K562 (cell line): ENCODE measurements at regions not wholly inside any gene's neighbourhood (a gene's known extent, or its start where the extent isn't known, plus 50 kb on each side); places are given as distances from the start of the nearest gene placed in this dataset.

ENCODE experiments used
- ATAC-seq: fragments of 200-7000 bp; cut with Tn5 transposase; 3 replicates; pipeline ENCODE4 v1.9.1; 2020; ENCODE audit warnings: moderate library complexity
- BruUV-seq: library from RNA; stranded (reverse); fragments of 400-500 nt; replicated peaks from 2 replicates; lab custom pipeline; 2021; lab: Mats Ljungman, UMichigan
- CTCF ChIA-PET: fragments of 300-600 bp; formaldehyde crosslinking; extraction: SDS; loops from one replicate; lab custom pipeline; 2021; ENCODE audit warnings: low intra/inter-chr PET ratio; lab: Yijun Ruan, JAX
- POLR2A ChIA-PET: fragments of 300-600, 350-650 bp; sonication (Branson Sonifier 250); formaldehyde crosslinking; extraction: SDS; loops from one replicate; lab custom pipeline; 2021; ENCODE audit warnings: antibody characterized with exemption, inconsistent platforms; lab: Yijun Ruan, JAX
- DNase-seq, 4 experiments: peaks; one replicate each; pipeline versions ENCODE4 v3.0.0 to v3.0.0-alpha.2; 2011 to 2018; ENCODE audit warnings: low spot score in 3 of 4, mixed read lengths in 3 of 4; ENCODE audit errors: extremely low read depth in 1 of 4
- FAIRE-seq: peaks from 2 replicates; lab custom pipeline; 2011; peaks lifted over from hg19 to GRCh38; lab: Jason Lieb, UNC
- H2AFZ ChIP-seq: 2 replicates; pipeline ENCODE4 v1.6.0; 2011; ENCODE audit warnings: low read depth, low read length, control low read depth, inconsistent platforms
- H3K27ac ChIP-seq: fragments of 200-600 bp; 3 replicates; pipeline ENCODE4 v1.8.0; 2011; ENCODE audit warnings: low read depth, mild to moderate bottlenecking, control low read depth, inconsistent platforms, low read length, moderate library complexity, mixed read lengths; ENCODE audit errors: extremely low read depth
- H3K27me3 ChIP-seq, 2 experiments: fragments of 300-600 bp in 1 of 2; 2 replicates in 1 of 2; 3 replicates in 1 of 2; pipeline versions ENCODE4 v1.6.0 to v1.8.0; 2011; ENCODE audit warnings: inconsistent platforms in 2 of 2, low read length in 2 of 2, mild to moderate bottlenecking in 1 of 2, mixed read lengths in 1 of 2, moderate library complexity in 1 of 2; ENCODE audit not compliant: control insufficient read depth in 2 of 2, insufficient read depth in 2 of 2
- H3K36me3 ChIP-seq: fragments of 300-600 bp; 3 replicates; pipeline ENCODE4 v1.8.0; 2011; ENCODE audit warnings: mild to moderate bottlenecking, low read length, inconsistent platforms; ENCODE audit not compliant: control insufficient read depth, insufficient read depth
- H3K4me1 ChIP-seq, 2 experiments: fragments of 200-600 bp in 1 of 2; replicated peaks in 1 of 2; 2 replicates in 1 of 2; 3 replicates in 1 of 2; pipeline versions ENCODE4 v1.5.1 to v1.8.0; 2011; ENCODE audit warnings: inconsistent platforms in 2 of 2, low read length in 2 of 2, mild to moderate bottlenecking in 1 of 2, mixed read lengths in 1 of 2, moderate library complexity in 1 of 2; ENCODE audit not compliant: control insufficient read depth in 2 of 2, insufficient read depth in 2 of 2
- H3K4me2 ChIP-seq: 2 replicates; pipeline ENCODE4 v1.6.1; 2011; ENCODE audit warnings: low read length, control low read depth, inconsistent platforms, mixed read lengths; ENCODE audit not compliant: insufficient read depth
- H3K4me3 ChIP-seq: fragments of 200-600 bp; sonication (generic), shearing (Covaris generic); 2 replicates; pipeline ENCODE4 v1.5.1; 2016; ENCODE audit warnings: control low read depth, inconsistent platforms
- H3K79me2 ChIP-seq: fragments of 200-600 bp; 3 replicates; pipeline ENCODE4 v1.8.0; 2011; ENCODE audit warnings: low read length, inconsistent platforms; ENCODE audit not compliant: control insufficient read depth, insufficient read depth
- H3K9ac ChIP-seq, 2 experiments: 2 replicates each; pipeline versions ENCODE4 v1.6.0 to v1.6.1; 2011; ENCODE audit warnings: low read depth in 2 of 2, low read length in 2 of 2, control low read depth in 1 of 2, inconsistent platforms in 1 of 2, mild to moderate bottlenecking in 1 of 2, mixed read lengths in 1 of 2; ENCODE audit not compliant: insufficient read depth in 1 of 2
- H3K9me1 ChIP-seq: one replicate; pipeline ENCODE4 v1.6.0; 2011; ENCODE audit warnings: inconsistent platforms, mild to moderate bottlenecking, low read length, moderate library complexity; ENCODE audit not compliant: control insufficient read depth, insufficient read depth
- H3K9me3 ChIP-seq: replicated peaks from 2 replicates; pipeline ENCODE4 v1.5.1; 2011; ENCODE audit warnings: low read depth, low read length, inconsistent platforms; ENCODE audit not compliant: control insufficient read depth, insufficient read depth
- H4K20me1 ChIP-seq: replicated peaks from 2 replicates; pipeline ENCODE4 v1.6.1; 2011; ENCODE audit warnings: low read length, inconsistent platforms, mixed read lengths; ENCODE audit not compliant: control insufficient read depth, insufficient read depth
- DNMT1 ChIP-seq: fragments of 450-650 bp; IDR thresholded peaks from 2 replicates; pipeline ENCODE4 v1.6.1; 2016; ENCODE audit warnings: antibody characterized with exemption, mild to moderate bottlenecking
- ETV1 ChIP-seq: fragments of 450-650 bp; conservative IDR thresholded peaks from 2 replicates; pipeline ENCODE4 v1.6.1; 2016; ENCODE audit warnings: missing genetic modification characterization, control low read depth, low read depth, missing compliant biosample characterization
- RBM34 ChIP-seq: fragments of 200-400 bp; formaldehyde crosslinking; IDR thresholded peaks from 2 replicates; pipeline ENCODE4 v1.6.1; 2018; ENCODE audit warnings: low read length, borderline replicate concordance; ENCODE audit not compliant: insufficient read depth
- SAFB ChIP-seq: fragments of 200-400 bp; formaldehyde crosslinking; IDR thresholded peaks from 2 replicates; pipeline ENCODE4 v1.6.1; 2017; ENCODE audit warnings: low read depth, low read length, borderline replicate concordance
- SMC3 ChIP-seq: conservative IDR thresholded peaks from 2 replicates; pipeline ENCODE4 v1.6.1; 2011; ENCODE audit warnings: low read depth, low read length, improper control_type of control experiment; ENCODE audit not compliant: insufficient read depth
- SRSF9 ChIP-seq: fragments of 200-400 bp; formaldehyde crosslinking; IDR thresholded peaks from 2 replicates; pipeline ENCODE4 v1.6.1; 2017; ENCODE audit warnings: low read depth, low read length, borderline replicate concordance
- THRAP3 ChIP-seq: fragments of 450-650 bp; IDR thresholded peaks from 2 replicates; pipeline ENCODE4 v1.6.1; 2016; ENCODE audit warnings: mild to moderate bottlenecking, inconsistent platforms, borderline replicate concordance
- ZNF12 ChIP-seq: sonication (generic); formaldehyde crosslinking; IDR thresholded peaks from 2 replicates; pipeline ENCODE4 v1.4.0; 2020; ENCODE audit warnings: mild to moderate bottlenecking, missing genetic modification reagents
- ZNF175 ChIP-seq: fragments of 200-800 bp; sonication (Bioruptor generic); IDR thresholded peaks from 2 replicates; pipeline ENCODE4 v1.6.1; 2016; ENCODE audit warnings: low read depth, mild to moderate bottlenecking, missing genetic modification characterization, missing compliant biosample characterization
- ZNF24 ChIP-seq: fragments of 450-650 bp; IDR thresholded peaks from 2 replicates; pipeline ENCODE4 v1.6.1; 2016
- ZNF316 ChIP-seq: fragments of 450-650 bp; IDR thresholded peaks from 2 replicates; pipeline ENCODE4 v1.6.1; 2016
- ZNF354B ChIP-seq: fragments of 250-450 bp; sonication (Bioruptor Pico); IDR thresholded peaks from 2 replicates; pipeline ENCODE4 v1.4.0; 2020
- ZNF75A ChIP-seq: fragments of 450-650 bp; formaldehyde crosslinking; IDR thresholded peaks from 2 replicates; pipeline ENCODE4 v1.4.0; 2020; ENCODE audit warnings: mild to moderate bottlenecking
- ZSCAN29 ChIP-seq: fragments of 450-650 bp; IDR thresholded peaks from 2 replicates; pipeline ENCODE4 v1.6.1; 2017
- WGBS: fragments of 100-300 bp; shearing (Covaris generic); methylation state at CpG from one replicate; pipeline ENCODE4 v1.1.6; 2016; ENCODE audit warnings: low coverage, mixed read lengths; ENCODE audit not compliant: insufficient coverage; ENCODE audit errors: missing lambda C conversion rate; 5-methylcytosine and 5-hydroxymethylcytosine counted together
- in situ Hi-C: fragments of 300-500 bp; cut with MboI; formaldehyde crosslinking; loops from 4 replicates; pipeline ENCODE4 v1.15.0; 2018; ENCODE audit warnings: inconsistent platforms, mixed read lengths
- intact Hi-C: fragments of 100-400 bp; cut with micrococcal nuclease; formaldehyde crosslinking; loops from 2 replicates; pipeline ENCODE4 v1.14.2; 2022

- ATAC-seq, result no peak
- Histone ChIP-seq H3K4me2 (no peak overlapping the region), H3K27me3 (no peaks in the 10 kb centered on the region), H2AFZ (no peak overlapping the region), H3K9ac (no peak overlapping the region), H3K79me2 (no peaks in the 10 kb centered on the region), H4K20me1 (no peaks in the 10 kb centered on the region), H3K9me1 (no peaks in the 10 kb centered on the region), H3K9me3 (no peaks in the 10 kb centered on the region; the same call in 1 of the 2 replicates), H3K4me1 (no peaks in the 10 kb centered on the region), H3K36me3 (no peaks in the 10 kb centered on the region), H3K27ac (no peak overlapping the region), H3K4me3 (no peak overlapping the region)
- intact Hi-C loops, result no loop called here
- no peak for DNase-seq
- ChIA-PET CTCF (no interaction called here), POLR2A (interaction anchor here (0.5 kb wide), 1 partner anchor 319 kb away, joined by 3 read pairs; no protein-coding TSS in a partner anchor)
- FAIRE-seq, result no peak
- no peak for TF ChIP-seq THRAP3
- no peak for TF ChIP-seq SAFB
- TF ChIP-seq ZNF175, result no peak
- no peak for TF ChIP-seq RBM34
- in situ Hi-C loops, result no loop called here
- BruUV-seq, result no TSS peak
These were observed 210.7 kb upstream of the TNC start for GRCh38 chr9:115328677-115329076.

DNA sequence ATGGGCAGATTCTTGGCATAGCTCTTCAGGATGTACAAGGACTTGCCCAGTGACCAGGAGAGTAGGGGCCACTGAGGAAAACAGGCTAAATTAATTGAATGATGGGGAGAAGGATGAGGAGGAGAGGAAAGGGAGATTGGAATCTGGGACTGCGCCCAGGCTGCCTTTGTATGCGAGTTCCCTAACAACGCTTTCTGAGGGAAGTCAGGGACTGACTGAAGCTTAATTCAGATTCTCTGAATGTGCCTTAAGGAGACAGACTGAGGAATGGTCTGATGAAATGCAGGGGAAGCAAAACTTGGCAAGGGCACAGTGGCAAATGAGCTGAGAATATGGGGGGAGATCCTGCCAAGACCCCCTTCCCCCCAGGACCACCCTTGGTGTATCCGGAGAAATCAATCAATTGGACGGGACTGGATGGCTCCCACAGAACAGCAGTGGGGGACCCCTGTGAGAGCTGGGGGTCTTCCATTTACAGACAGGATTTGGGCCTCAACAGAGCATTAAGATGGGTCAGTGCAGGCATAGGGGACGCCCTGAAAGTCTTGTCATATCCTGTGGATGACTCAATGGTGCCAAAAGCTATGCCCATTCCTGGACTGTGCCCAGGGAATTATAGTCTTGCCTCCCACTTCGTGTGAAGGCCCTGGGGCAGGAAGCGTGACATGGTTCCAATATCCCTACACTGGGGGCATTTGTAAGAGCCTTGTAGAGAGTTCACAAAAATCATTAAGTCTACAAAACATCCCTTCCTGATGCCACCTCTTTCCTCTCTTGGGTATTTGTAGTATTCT lies 215.5 kb upstream of the TNC start:
- in situ Hi-C loops, result no loop called here
- TF ChIP-seq SMC3 (no peak), ZNF354B (CRISPR knock-in tag) (no peak), ZSCAN29 (no peak), ZNF12 (CRISPR knock-in tag) (no peak), DNMT1 (no peak), ZNF316 (no peak), ZNF75A (CRISPR knock-in tag) (no peak), ZNF24 (no peak), SRSF9 (no peak), ETV1 (tag) (no peak)

More for the DNA sequence above, 215.5 kb upstream of the TNC start:
- Histone ChIP-seq H3K4me3 (no peak overlapping the region), H3K36me3 (no peaks in the 10 kb centered on the region), H3K9me3 (no peaks in the 10 kb centered on the region; the same call in 1 of the 2 replicates), H3K4me2 (no peak overlapping the region), H3K79me2 (no peaks in the 10 kb centered on the region), H3K27me3 (no peaks in the 10 kb centered on the region), H3K4me1 (no peaks in the 10 kb centered on the region), H4K20me1 (no peaks in the 10 kb centered on the region), H3K9ac (no peak overlapping the region), H2AFZ (no peak overlapping the region), H3K27ac (no peak overlapping the region), H3K9me1 (no peaks in the 10 kb centered on the region)
- 0% methylated on average over 8 of the region's 8 CpGs for WGBS
- no peak for FAIRE-seq
- no peak for DNase-seq
- BruUV-seq, result no TSS peak
- ChIA-PET POLR2A (no interaction called here), CTCF (no interaction called here)
- no peak for ATAC-seq
- intact Hi-C loops, result no loop called here
